ENCODE measurements at regions not wholly inside any gene's neighbourhood (a gene's known extent, or its start where the extent isn't known, plus 50 kb on each side); places are given as distances from the start of the nearest gene placed in this dataset.

DNA sequence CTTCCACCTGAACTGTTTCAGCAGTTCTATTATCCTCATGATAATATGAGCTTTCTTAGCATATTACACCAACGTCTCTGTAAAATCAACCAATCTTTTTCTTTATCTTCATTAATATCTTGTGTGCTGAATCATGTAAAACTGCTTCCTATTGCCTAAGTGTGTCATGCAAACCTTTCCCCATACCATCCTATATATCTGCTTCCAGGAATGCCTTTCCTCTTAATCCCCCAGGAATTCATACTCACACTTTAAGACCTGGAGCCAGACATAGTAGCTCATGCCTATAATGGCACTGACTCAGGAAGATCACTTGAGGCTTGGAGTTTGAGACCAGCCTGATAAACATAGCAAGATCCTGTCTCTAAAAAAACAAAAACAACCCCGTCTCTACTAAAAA, 183.9 kb downstream of the NRIP1 start:
- TF ChIP-seq REST (IDR thresholded peaks at IDR 0.05; ENCODE audit: insufficient read depth in 1 of 2, low read depth in 2 of 2, low read length in 2 of 2) = no peak
- TF ChIP-seq SIN3A (IDR thresholded peaks at IDR 0.05; ENCODE audit: borderline replicate concordance, insufficient read depth, low read length) = no peak

Measured in PFSK-1 (cell line).